HG03460 (cell line): ENCODE measurements at regions not wholly inside any gene's neighbourhood (a gene's known extent, or its start where the extent isn't known, plus 50 kb on each side); places are given as distances from the start of the nearest gene placed in this dataset.
A peak's percentile ranks its signal among the peaks of the same experiment; 100 is the strongest.

Source experiments
- ATAC-seq: cut with Tn5 transposase; IDR thresholded peaks from one replicate; pipeline ENCODE4 v1.9.1; 2021; ENCODE audit not compliant: unreplicated experiment

DNA sequence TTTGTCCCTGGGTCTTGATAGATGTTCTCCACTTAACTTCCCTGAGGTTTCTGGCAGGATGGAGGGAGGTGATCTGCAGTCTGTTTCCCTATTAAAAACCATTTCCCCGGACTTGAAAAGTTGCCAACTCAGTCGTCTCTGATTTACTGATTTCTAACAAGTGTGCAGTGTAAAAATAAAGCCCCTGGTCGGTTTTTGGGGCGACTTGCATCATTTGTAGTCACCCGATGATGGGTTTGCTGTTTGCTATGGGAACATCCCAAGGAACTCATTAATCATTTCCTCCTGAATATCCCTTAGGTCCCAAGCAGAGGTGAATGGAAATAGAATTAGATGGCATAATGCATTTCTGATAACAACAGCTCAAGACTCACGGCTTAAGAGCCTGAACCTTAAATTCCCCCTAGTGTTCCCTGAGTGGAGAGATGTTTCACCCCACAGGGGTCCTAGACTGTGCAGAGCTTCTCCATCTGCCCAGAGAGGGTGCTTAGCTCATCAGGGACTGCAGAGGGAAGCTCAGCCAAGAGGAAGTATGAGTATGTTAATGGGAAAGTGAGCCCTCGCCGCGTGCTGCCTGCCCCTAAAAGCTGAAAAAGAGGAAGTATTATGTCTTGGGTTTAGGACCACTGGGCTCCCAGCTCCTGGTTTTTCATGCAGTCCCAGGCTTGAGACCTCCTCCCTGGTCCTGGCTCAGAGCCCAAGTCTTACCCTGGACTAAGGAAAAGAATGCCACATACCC lies 115.1 kb upstream of the DAP start:
- ATAC-seq: no peak

DNA sequence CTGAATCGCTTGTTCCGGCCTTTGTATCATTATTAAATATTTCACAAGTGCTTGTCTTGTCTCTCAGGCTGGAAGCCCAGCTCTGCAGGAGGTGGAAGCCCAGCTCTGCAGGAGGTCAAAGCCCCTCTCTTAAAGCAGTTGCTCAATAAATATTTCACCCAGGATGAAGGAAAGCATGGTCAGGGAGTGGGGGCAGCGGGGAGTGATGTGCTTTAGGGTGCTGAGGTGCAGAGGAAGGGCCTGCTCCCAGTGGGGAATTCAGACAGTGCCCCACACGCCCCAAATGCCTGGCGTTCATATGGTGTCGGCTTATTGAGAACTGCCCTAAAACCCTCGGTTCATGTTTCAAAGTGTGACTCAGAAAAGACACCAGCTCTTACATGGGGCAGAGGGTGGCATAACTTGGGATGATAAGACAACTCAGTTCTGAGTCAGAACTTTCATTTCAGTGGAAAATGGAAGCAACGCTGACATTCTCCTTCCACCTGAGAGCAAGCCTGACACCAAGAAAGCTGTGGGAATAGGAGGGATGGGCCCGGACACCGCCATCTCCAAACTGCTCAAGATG lies 114.3 kb upstream of the DAP start:
- no peak for ATAC-seq

DNA sequence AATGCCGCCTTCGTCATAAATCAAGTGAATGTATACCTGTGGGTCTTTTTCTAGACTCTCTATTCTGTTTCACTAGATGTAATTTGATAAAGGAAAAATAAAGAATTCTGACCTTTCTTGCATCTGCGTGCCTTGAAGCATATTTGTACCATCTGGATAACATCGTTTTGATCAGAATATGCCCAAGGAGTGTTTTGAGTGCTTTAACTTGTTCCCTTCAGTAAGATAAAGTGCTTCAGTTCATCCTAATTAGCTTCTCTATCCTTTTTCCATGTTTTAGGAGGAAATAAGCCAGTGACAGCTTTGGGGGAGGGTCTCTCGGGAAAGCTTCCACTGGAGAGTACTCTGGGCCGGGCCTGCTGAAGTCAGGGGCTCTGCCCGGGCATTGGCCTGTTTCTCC lies 113.5 kb upstream of the DAP start:
- ATAC-seq: no peak

DNA sequence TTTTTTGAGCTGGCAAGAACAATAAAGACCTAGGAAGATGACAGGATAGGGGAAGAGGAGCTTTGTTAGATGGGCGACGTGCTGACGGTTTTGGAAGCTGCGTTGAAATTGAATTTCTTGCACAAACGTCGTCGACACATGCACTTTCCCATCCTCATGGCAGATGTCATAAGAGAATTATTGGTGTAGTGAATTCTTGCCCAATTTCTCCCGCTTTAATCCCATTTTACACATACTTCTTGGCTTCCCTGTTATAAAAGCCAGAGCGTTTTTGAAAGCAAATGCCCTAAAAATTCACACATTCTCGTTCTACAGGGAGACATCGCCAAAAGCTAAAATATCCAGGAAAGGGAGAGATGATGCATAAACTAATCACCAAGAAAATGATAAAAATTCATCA lies 109.8 kb upstream of the DAP start:
- no peak for ATAC-seq

DNA sequence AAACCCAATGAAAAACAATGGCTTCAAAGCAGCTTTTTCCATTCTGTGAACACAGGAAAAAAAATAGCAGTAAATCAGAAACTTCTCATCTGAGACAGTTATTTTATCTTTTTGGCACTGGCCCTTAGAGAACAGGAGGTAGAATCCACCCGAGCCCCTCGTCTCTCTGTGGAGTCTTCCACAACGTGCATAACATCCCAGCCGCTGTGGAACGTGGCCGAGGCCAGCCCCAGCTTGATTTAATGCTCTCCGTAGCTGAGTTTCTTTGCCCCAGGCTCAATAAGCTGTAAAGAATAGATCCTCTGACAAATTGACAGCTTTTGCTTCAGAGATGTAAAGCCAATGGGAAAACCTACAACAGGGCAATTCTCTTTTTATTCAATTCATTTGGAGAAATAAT lies 107.9 kb upstream of the DAP start:
- ATAC-seq: no peak

DNA sequence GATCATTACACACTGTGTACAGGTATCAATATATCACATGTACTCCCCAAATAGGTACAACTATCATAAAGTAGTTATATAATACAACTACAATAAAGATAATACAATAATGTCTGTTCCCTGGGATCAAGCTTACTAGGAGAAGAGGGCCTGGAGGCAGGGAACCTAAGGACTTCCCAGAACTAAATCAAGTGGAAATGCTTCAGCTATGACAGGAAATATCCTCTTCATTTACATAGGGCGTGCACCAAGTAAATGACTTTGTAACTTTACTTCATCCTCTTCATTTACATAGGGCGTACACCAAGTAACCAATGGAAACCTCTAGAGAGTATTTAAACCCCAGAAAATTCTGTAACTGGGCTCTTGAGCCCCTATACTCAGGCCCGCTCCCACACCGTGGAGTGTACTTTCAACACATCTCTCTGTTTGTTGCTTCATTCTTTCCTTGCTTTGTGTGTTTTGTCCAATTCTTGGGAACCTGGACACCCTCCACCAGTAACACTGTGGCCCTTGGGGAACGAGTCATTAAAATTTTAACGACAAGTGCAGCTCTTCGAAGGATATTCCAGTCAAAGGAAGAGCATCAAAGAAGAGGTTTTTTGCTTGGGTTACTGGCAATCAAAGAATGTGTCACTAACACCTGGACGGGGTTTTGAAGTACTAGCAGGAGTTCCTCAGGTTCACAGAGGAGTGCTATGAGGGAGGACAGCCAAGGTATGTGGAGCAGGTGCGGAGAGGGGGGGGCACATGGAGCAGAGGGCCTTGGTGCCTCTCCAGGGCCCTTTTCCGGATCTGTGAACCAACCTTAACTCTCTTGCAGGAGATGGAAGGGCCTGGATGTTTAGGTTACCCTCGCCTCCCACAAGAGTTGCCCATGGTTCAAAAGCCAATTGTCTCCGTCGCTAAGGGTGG lies 106.6 kb upstream of the DAP start:
- no peak for ATAC-seq

DNA sequence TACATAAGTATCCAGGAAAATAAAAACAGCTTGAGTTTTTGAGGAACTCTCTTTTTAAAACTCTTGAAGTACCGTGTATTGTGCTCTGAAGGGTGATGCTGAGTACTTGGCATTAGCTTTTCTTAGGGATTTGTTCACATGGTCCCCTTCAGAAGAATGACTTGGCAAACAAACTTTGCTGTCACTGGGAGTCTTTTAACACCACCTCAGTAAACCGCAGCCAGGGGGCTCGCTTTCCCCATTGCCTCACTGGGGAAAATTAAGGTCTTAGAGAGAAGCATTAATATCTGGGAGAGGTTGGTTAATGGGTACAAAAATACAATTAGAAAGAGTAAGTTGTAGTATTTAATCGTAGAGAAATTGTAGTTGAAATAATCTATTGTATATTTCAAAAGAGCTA lies 105.9 kb upstream of the DAP start:
- ATAC-seq: no peak

DNA sequence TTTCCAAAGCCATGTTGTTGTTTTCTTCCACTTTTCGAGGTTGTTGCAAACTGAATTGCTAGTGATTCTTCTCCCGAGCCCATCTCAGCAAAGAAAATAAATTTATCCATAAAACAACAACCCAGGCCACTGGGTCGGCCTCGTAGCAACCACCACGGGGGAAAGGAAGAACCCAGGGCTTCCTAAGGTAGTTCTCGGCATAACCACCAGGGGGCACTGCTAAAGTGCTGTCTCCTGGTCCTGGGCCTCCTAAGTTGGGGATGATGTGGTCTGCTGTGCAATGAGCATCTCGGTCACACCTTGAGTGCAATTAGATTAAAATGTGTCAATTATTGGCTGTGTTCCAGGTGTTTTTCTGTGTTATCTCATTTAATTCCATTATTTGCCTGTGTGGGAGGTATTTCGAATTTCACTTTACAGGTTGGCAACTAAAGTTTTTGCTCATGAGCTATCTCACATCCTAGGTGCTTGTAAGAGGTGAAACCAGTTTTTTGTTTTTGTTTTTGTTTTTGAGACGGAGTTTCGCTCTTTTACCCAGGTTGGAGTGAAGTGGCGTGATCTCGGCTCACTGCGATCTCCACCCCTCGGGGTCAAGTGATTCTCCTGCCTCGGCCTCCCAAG lies 102.8 kb upstream of the DAP start:
- peak; percentile 91 for ATAC-seq

DNA sequence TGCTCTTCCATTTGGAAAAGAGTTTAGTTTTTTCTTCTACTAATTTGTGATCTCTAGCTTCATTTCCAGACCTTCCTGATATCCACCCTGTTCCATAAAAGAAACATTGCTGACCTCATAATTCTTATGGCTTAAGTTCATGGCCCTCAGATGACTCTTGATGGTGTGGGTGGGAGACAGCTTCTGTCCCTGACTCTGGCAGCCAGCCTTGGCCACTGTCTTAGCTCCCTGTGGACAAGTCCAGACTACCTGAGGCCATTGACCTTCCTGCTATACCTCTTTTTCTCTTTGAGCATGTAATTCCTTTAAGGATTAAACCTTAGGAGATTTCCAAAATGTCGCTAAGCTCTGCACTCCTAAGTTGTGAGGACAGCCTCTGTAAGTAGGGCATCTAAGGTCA lies 101.1 kb upstream of the DAP start:
- ATAC-seq: no peak

DNA sequence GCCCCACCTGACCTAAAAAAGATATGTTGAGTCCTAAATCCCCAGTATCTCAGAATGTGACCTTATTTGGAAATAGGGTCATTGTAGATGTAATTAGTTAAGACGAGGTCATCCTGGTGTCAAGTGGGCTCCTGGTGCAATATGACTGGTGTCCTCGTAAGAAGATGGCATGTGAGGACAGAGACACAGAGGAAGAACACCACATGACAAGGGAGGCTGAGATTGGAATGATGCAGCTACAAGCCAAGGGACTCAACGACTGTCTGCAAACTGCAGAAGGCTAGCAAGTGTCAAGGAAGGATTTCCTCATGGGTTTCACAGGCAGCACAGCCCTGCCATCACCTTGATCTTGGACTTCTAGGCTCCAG lies 100.4 kb upstream of the DAP start:
- no peak for ATAC-seq

DNA sequence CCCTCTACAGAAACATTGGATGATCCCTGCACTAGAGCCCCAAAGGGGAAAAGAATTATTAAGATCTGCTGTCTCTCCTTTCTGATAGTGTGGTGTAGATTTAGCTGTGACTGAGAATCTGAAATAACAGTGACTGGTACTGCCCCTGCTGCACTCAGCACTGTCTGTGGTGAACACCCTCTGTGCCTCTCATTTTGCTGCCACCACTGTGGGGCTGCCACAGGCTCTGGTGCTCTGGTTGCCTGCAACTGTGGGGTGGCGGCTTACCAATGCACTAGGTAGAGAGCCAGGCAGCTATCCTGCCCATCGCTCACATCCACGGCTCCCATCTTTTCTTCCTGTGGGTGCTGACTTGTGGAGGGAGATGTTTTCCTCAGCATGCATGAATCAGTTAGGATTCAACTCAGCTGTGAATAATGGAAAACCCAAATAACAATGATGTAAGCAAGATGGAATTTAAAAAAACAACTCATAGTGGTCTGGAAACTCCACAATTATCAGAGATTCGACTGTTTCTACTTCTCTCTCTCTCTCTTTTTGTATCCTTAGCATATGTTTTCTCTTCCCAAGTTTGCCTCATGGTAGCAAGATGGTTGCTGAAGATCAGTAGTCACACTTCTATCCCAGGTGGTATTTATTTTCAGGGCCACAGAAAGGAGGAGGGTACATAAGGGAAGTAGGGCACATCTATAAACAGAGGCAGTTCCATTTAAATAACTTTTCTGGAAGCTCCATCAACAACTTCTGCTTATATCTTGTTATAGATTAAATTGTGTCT lies 99.8 kb upstream of the DAP start:
- ATAC-seq: no peak

DNA sequence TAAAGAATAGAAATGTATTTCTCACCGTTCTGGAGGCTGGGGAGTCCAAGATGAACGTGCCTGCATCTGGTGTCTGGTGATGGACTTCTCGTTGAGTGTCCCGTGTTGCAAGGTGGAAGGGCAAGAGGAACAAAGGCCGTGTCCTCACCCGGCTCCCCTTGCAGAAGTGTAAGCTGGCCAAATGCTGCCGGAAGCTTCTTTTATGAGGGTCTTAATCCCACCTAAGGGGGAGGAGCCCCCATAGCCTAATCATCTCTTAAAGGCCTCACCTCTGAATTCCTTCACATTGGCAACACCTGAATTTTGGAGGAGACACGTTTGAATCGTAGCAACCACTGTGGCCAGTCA lies 99.1 kb upstream of the DAP start:
- ATAC-seq: no peak

DNA sequence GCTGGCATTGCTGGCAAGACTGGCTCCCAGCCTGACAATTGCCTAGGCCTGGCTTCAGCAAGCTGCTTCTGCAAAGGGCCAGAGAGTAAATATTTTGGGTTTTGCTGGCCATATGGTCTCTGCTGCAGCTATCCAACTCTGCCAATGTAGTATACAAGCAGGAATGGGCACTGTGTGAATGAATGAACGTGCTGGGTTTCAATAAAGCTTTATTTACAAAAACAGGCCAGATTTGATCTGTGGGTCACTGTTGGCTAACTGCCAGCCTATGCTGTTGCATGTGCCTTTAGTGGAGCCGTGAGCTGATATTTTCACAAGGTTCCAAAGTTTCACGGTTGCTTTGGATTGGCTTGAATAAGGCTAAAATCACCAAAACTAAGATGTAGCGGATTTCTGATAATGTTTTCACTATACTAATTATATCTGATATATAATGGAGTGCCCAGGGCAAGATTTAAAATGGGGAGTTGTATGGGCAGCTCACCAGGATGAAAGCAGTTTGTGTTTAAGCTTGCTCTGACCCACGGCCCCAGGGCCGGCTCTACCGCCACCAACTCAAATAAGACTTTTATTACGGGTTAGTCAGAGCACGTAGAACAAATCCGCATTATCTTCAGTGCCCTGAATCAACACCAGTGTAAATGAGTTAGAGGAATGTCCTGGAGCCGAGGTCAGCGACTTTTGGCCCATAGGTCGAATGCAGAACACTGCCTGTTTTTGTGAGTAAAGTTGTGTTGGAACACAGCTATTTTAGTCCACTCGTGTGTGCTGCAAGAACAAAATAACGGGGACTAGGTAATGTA lies 98.6 kb upstream of the DAP start:
- no peak for ATAC-seq

DNA sequence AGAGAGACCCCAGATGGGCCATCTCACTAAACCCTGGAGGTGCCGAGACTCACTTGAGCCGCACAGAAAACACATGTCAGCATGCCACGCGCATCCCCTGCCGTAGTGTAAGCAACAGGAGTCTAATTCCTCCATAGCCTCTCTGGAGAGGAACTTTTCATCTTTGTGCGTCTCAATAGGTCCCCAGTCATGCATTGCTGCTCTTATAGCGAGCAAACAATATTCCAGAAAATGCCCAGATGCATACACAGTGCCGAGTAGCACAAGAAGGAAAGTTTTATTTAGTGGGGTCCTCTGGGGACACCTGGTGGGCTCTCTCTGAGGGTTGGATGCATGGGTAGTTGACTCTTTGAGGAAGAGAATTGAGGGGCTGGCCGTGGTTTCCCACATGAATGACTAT lies 97.9 kb upstream of the DAP start:
- no peak for ATAC-seq

DNA sequence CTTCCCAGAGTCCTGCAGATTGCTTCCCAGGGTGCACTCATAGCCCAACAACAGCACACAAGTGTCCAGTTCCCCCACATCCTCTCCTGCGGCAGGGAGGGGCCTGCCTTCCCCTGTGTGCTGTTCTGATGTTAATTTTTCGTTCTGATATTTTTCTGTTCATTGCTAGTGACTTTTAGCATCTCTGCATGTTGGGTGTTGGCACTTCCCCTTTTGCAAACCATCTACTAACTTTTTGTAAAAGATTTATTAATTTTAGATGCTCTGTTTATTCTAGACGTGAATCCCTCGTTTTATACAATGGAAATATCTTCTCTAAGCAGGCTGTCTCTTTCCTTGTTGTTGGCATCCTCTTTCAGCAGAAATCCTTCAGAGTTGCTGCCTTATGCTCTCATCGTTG lies 97.3 kb upstream of the DAP start:
- no peak for ATAC-seq

DNA sequence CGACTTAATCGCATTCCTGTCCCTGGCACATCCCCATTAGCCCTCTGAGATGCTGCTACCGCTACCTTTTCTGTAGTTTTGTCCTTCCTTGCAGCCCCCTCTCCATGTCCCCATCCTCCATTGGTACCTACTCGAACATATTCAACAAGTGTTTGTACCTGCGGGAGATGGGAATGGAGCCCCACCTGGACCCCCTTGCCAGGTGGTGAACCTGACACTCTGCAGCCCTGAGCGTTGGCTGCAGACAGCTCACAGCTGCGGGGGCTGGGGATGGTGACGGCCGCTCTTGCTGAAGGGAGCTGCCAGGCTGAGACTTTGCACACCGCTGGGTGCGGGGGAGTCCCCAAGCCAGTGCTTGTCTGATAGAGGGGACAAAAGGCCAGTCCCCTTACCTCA lies 96.3 kb upstream of the DAP start:
- ATAC-seq: no peak

DNA sequence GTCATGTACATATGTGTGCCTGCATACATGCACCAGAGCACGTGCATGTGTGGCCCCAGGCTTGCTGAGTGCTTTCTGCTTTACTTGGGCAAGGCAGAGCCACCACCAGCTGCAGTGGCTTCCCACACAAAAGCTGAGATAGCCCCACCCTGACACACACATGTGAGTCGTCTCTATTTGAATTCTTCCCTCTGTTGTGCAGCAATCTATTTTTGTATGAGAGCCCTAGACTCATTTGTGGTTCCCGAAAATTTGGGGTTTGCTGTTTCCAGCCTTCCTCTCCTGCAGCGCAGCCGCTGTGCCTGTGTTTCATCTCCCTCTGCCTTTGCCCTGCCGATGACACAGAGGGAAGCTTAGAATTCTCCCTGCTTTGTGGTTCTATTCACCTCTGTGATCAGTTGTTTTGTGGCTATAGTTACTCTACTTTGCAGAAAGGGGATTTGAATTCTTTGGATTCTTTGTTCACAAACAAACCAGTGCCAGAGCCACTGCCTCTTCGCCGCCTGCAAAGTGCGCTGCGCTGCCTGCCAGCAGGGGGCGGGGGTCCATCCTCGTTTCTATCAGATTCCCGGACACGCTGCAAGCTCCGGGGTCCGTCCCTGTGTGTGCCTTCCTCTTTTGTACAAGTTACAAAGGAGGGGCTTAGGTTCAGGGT lies 95.8 kb upstream of the DAP start:
- no peak for ATAC-seq

DNA sequence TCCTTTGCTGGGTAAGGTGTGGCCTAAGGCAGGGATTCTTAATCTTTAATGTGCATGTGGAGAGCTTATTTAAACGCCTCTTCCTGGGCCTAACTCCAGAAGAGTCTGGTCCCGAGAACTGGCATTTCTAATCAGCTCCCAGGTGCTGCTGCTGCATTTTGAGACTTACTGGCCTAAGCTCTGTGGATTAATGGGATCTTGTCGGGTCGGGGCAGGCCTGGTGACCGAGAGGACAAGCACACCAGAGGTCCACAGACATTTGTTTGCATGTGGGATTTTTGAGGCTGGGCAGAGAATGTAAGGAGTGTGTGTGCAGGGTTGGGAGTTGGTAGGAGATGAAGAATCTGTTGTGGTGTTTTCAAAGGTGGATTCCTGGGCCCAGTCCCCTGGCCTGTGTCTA lies 95.0 kb upstream of the DAP start:
- no peak for ATAC-seq

DNA sequence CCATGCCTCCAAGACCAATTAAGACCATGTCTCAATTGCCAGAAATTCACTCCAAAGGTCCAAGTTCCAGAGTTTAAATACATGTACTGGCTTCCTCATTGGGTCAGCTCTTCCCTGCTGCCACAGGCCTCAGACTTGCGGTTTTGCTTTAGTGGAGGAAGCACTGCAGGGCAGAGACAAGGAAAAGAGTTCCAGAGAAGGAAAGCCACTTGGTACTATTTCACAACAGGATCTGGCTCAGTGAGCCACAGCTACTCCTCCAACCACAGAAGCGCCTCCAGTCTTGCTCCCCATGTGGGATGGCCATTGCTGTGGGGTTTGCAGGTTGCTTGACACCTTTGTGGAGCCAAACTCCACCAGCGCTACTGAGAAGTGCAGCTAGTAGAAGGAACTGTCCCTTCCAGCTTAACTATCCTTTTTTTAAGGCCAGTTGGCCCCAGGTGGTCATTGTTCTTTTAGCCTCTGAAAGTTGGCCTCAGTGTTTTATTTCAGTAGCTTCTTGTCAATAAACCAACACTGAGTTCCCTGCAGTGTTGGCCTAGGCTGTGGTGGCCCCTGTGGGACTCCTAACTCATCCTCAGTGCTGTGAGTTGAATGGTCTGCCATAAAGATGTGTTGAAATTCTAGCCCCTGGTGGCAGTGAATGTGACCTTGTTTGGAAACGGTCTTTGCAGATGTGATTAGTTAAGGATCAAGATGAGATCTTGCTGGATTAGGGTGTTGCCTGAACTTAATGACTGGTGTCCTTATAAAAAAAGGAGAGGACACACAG lies 93.7 kb upstream of the DAP start:
- no peak for ATAC-seq
